Neural crest cell (in vitro differentiated cells): ENCODE measurements at regions not wholly inside any gene's neighbourhood (a gene's known extent, or its start where the extent isn't known, plus 50 kb on each side); places are given as distances from the start of the nearest gene placed in this dataset.

Experiments used
- DNase-seq: peaks from one replicate; pipeline ENCODE4 v3.0.0; 2021; ENCODE audit warnings: low read depth, mixed read lengths, low spot score
- H3K27ac Mint-ChIP-seq: one replicate; pipeline ENCODE4 v1.8.0; 2021; ENCODE audit warnings: mild to moderate bottlenecking, mixed read lengths; ENCODE audit not compliant: unreplicated experiment
- H3K27me3 Mint-ChIP-seq: 2 replicates; pipeline ENCODE4 v1.8.0; 2021; ENCODE audit warnings: low read depth, mild to moderate bottlenecking, mixed read lengths
- H3K36me3 Mint-ChIP-seq: 2 replicates; pipeline ENCODE4 v1.8.0; 2021; ENCODE audit warnings: low read depth, mild to moderate bottlenecking, mixed read lengths
- H3K4me1 Mint-ChIP-seq: 2 replicates; pipeline ENCODE4 v1.8.0; 2021; ENCODE audit warnings: mixed read lengths
- H3K4me3 Mint-ChIP-seq: one replicate; pipeline ENCODE4 v1.8.0; 2021; ENCODE audit warnings: mild to moderate bottlenecking, mixed read lengths
- H3K9me3 Mint-ChIP-seq: 2 replicates; pipeline ENCODE4 v1.8.0; 2021; ENCODE audit warnings: mixed read lengths
- CTCF ChIP-seq: fragments of 200-600 bp; sonication (generic); conservative IDR thresholded peaks from 2 replicates; pipeline ENCODE4 v1.5.0; 2021; ENCODE audit warnings: antibody characterized with exemption, mild to moderate bottlenecking

- no peak overlapping the region for H3K4me3 Mint-ChIP-seq
- H3K36me3 Mint-ChIP-seq, result peaks cover 5% of the 10 kb centered on the region
- no peaks in the 10 kb centered on the region for H3K27me3 Mint-ChIP-seq
- H3K27ac Mint-ChIP-seq, result no peak overlapping the region
- peaks cover 8% of the 10 kb centered on the region for H3K9me3 Mint-ChIP-seq
- no peak for TF ChIP-seq CTCF
- H3K4me1 Mint-ChIP-seq, result no peaks in the 10 kb centered on the region
- DNase-seq, result no peak
These were observed 356.5 kb downstream of the CDH9 start for GRCh38 chr5:26681861-26682260.

- TF ChIP-seq CTCF, result no peak
- Mint-ChIP-seq H3K4me3 (no peak overlapping the region), H3K27ac (no peak overlapping the region), H3K36me3 (no peaks in the 10 kb centered on the region), H3K9me3 (peaks cover 3% of the 10 kb centered on the region), H3K4me1 (peaks cover 9% of the 10 kb centered on the region), H3K27me3 (no peaks in the 10 kb centered on the region)
- DNase-seq, result no peak
These were observed 363.5 kb downstream of the CDH9 start for GRCh38 chr5:26674846-26675245.

DNA sequence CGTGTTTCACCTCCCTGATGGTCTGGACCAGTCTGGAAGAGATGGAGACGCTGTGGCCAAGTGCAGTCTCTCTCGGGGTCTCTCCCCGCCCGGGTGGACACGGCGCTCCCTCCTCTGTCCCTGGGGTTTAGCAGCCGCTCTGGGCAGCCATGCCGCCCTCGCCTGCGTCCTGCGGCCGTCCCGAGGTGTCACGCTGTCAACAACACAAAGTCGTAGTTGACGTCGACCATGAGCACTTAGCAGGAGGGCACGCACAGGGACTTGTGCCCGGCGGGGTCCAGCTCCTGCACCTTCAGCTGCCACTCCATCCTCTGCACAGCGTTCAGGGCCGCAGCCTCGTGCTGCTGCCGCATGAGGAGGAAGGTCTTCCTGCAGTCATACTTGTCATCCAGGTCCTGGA lies 368.9 kb downstream of the CDH9 start:
- DNase-seq, result no peak
- Mint-ChIP-seq H3K27ac (no peak overlapping the region), H3K4me3 (no peak overlapping the region), H3K9me3 (no peaks in the 10 kb centered on the region), H3K36me3 (no peaks in the 10 kb centered on the region), H3K4me1 (peaks cover 2% of the 10 kb centered on the region), H3K27me3 (no peaks in the 10 kb centered on the region)
- TF ChIP-seq CTCF, result no peak

- no peaks in the 10 kb centered on the region for H3K9me3 Mint-ChIP-seq
- H3K27me3 Mint-ChIP-seq, result no peaks in the 10 kb centered on the region
- no peak for DNase-seq
- H3K4me1 Mint-ChIP-seq, result no peaks in the 10 kb centered on the region
- H3K4me3 Mint-ChIP-seq, result no peak overlapping the region
- H3K27ac Mint-ChIP-seq, result no peak overlapping the region
- no peaks in the 10 kb centered on the region for H3K36me3 Mint-ChIP-seq
- no peak for TF ChIP-seq CTCF
These were observed 369.4 kb downstream of the CDH9 start for GRCh38 chr5:26669031-26669430.

GRCh38 chr5:26666371-26666770 lies 372.0 kb downstream of the CDH9 start:
- Mint-ChIP-seq H3K9me3 (no peaks in the 10 kb centered on the region), H3K27ac (no peak overlapping the region), H3K27me3 (no peaks in the 10 kb centered on the region), H3K4me3 (no peak overlapping the region), H3K36me3 (no peaks in the 10 kb centered on the region), H3K4me1 (no peaks in the 10 kb centered on the region)
- no peak for DNase-seq
- TF ChIP-seq CTCF, result no peak

- Mint-ChIP-seq H3K27ac (no peak overlapping the region), H3K36me3 (no peaks in the 10 kb centered on the region), H3K4me1 (no peaks in the 10 kb centered on the region), H3K27me3 (no peaks in the 10 kb centered on the region), H3K9me3 (no peaks in the 10 kb centered on the region), H3K4me3 (no peak overlapping the region)
- no peak for TF ChIP-seq CTCF
- no peak for DNase-seq
These were observed 374.9 kb downstream of the CDH9 start for GRCh38 chr5:26663500-26663899.
